Liver (tissue), 8 donors: ENCODE measurements at regions not wholly inside any gene's neighbourhood (a gene's known extent, or its start where the extent isn't known, plus 50 kb on each side); places are given as distances from the start of the nearest gene placed in this dataset.

Source experiments
- DNase-seq: peaks from one replicate; pipeline ENCODE4 v3.0.0-alpha.2; 2017; ENCODE audit warnings: low spot score
- H3K27ac ChIP-seq, 2 donors: one replicate each; pipeline ENCODE4 v1.7.0; 2013; ENCODE audit warnings: inconsistent platforms in 2 of 2, low read length in 2 of 2, control low read depth in 1 of 2, low read depth in 1 of 2, mild to moderate bottlenecking in 1 of 2
- H3K27me3 ChIP-seq, 4 donors: one replicate each; pipeline versions ENCODE4 v1.6.1 to v1.7.0; 2013; ENCODE audit warnings: low read length in 3 of 4, inconsistent platforms in 1 of 4, mild to moderate bottlenecking in 1 of 4, moderate library complexity in 1 of 4; ENCODE audit not compliant: control insufficient read depth in 4 of 4, insufficient read depth in 4 of 4
- H3K36me3 ChIP-seq, 4 donors: one replicate each; pipeline versions ENCODE4 v1.6.1 to v1.7.0; 2013; ENCODE audit warnings: low read length in 3 of 4, mild to moderate bottlenecking in 3 of 4, low read depth in 1 of 4, moderate library complexity in 1 of 4; ENCODE audit not compliant: control insufficient read depth in 4 of 4, insufficient read depth in 3 of 4
- H3K4me1 ChIP-seq, 4 donors: one replicate each; pipeline versions ENCODE4 v1.6.1 to v1.7.0; 2013; ENCODE audit warnings: low read length in 3 of 4, mild to moderate bottlenecking in 3 of 4, moderate library complexity in 1 of 4; ENCODE audit not compliant: control insufficient read depth in 4 of 4, insufficient read depth in 4 of 4
- H3K4me3 ChIP-seq, 3 donors: one replicate each; pipeline versions ENCODE4 v1.6.1 to v1.7.0; 2013; ENCODE audit warnings: low read length in 3 of 3, control low read depth in 1 of 3, low read depth in 1 of 3, mild to moderate bottlenecking in 1 of 3
- H3K9ac ChIP-seq, 2 donors: one replicate each; pipeline ENCODE4 v1.7.0; 2013; ENCODE audit warnings: low read length in 2 of 2, mild to moderate bottlenecking in 2 of 2, moderate library complexity in 2 of 2, control low read depth in 1 of 2, low read depth in 1 of 2
- H3K9me3 ChIP-seq, 4 donors: one replicate each; pipeline versions ENCODE4 v1.6.1 to v1.7.0; 2013; ENCODE audit warnings: low read length in 3 of 4; ENCODE audit not compliant: control insufficient read depth in 4 of 4
- CTCF ChIP-seq: fragments of 150-350 bp; IDR thresholded peaks from 2 replicates; pipeline ENCODE4 v1.5.1; 2017; ENCODE audit warnings: improper control_type of control experiment, low read depth, low read length; ENCODE audit not compliant: missing input control
- FOXA2 ChIP-seq: IDR thresholded peaks from 2 replicates; pipeline ENCODE4 v1.6.1; 2016; ENCODE audit warnings: antibody characterized with exemption
- JUND ChIP-seq, 2 donors: IDR thresholded peaks; 2 replicates each; pipeline ENCODE4 v1.6.1; 2016; ENCODE audit warnings: antibody characterized with exemption in 2 of 2
- NR2F2 ChIP-seq: IDR thresholded peaks from 2 replicates; pipeline ENCODE4 v1.6.1; 2016; ENCODE audit warnings: antibody characterized with exemption
- RAD21 ChIP-seq, 2 donors: IDR thresholded peaks; 2 replicates each; pipeline ENCODE4 v1.6.1; 2016; ENCODE audit warnings: antibody characterized with exemption in 2 of 2, mild to moderate bottlenecking in 2 of 2
- RXRA ChIP-seq, 2 donors: IDR thresholded peaks; 2 replicates each; pipeline ENCODE4 v1.6.1; 2017 to 2018; ENCODE audit warnings: antibody characterized with exemption in 2 of 2, mild to moderate bottlenecking in 1 of 2
- TAF1 ChIP-seq: conservative IDR thresholded peaks from 2 replicates; pipeline ENCODE4 v1.6.1; 2016; ENCODE audit warnings: antibody characterized with exemption, mild to moderate bottlenecking
- YY1 ChIP-seq: IDR thresholded peaks from 2 replicates; pipeline ENCODE4 v1.6.1; 2016; ENCODE audit warnings: antibody characterized with exemption, mild to moderate bottlenecking
- ZBTB33 ChIP-seq: IDR thresholded peaks from 2 replicates; pipeline ENCODE4 v1.6.1; 2016; ENCODE audit warnings: antibody characterized with exemption
- WGBS: extraction: QIAGEN DNeasy Blood & Tissue Kit; methylation state at CpG from one replicate; pipeline ENCODE4 v1.1.7; 2013; 5-methylcytosine and 5-hydroxymethylcytosine counted together
- TF ChIP-seq, protein P1 (sequence below): IDR thresholded peaks from 2 replicates; pipeline ENCODE4 v1.6.1; 2016; ENCODE audit warnings: antibody characterized with exemption
- donor health status: healthy.
- donor health status: healthy.
- donor health status: healthy.
- donor health status: healthy.
- donor health status: healthy.

GRCh38 chr2:4693266-4693665, 989.9 kb downstream of the DCDC2C start:
- H3K27me3 ChIP-seq = no peaks in the 10 kb centered on the region
- no peak overlapping the region for H3K27ac ChIP-seq
- no peak for TF ChIP-seq NR2F2
- no peak for TF ChIP-seq TAF1
- TF ChIP-seq YY1 = no peak
- no peak for TF ChIP-seq ZBTB33
- no peak overlapping the region for H3K4me3 ChIP-seq
- H3K36me3 ChIP-seq = no peaks in the 10 kb centered on the region
- H3K9ac ChIP-seq = no peak overlapping the region
- no peak for DNase-seq
- H3K9me3 ChIP-seq = no peaks in the 10 kb centered on the region
- 62% methylated on average over 9 of the region's 9 CpGs for WGBS
- H3K4me1 ChIP-seq = no peaks in the 10 kb centered on the region

GRCh38 chr2:4695281-4695861, 992.0 kb downstream of the DCDC2C start:
- Histone ChIP-seq H3K4me1 (no peaks in the 10 kb centered on the region), H3K9ac (no peak overlapping the region), H3K4me3 (no peak overlapping the region), H3K9me3 (no peaks in the 10 kb centered on the region), H3K27me3 (no peaks in the 10 kb centered on the region), H3K36me3 (no peaks in the 10 kb centered on the region), H3K27ac (no peak overlapping the region)
- TF ChIP-seq FOXA2 (no peak), RXRA (IDR thresholded peaks at IDR 0.05) (no peak)
- no peak for DNase-seq
- 65% methylated on average over 2 of the region's 2 CpGs for WGBS

- Histone ChIP-seq H3K27me3 (no peaks in the 10 kb centered on the region), H3K27ac (no peak overlapping the region), H3K9ac (no peak overlapping the region), H3K4me3 (no peak overlapping the region), H3K9me3 (no peaks in the 10 kb centered on the region), H3K4me1 (no peaks in the 10 kb centered on the region), H3K36me3 (no peaks in the 10 kb centered on the region)
- 44% methylated on average over 2 of the region's 2 CpGs for WGBS
- no peak for DNase-seq
- TF ChIP-seq JUND (IDR thresholded peaks at IDR 0.05) = no peak
- no peak for TF ChIP-seq CTCF
- TF ChIP-seq, protein P1, sequence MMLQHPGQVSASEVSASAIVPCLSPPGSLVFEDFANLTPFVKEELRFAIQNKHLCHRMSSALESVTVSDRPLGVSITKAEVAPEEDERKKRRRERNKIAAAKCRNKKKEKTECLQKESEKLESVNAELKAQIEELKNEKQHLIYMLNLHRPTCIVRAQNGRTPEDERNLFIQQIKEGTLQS = no peak
- TF ChIP-seq RAD21 (IDR thresholded peaks at IDR 0.05) = peak; percentile 28 to 45
- TF ChIP-seq NR2F2 = no peak
- no peak for TF ChIP-seq YY1
Measured at GRCh38 chr2:4715065-4715464, 977.1 kb upstream of the SOX11 start.
